ENCODE measurements at regions not wholly inside any gene's neighbourhood (a gene's known extent, or its start where the extent isn't known, plus 50 kb on each side); places are given as distances from the start of the nearest gene placed in this dataset.

DNA sequence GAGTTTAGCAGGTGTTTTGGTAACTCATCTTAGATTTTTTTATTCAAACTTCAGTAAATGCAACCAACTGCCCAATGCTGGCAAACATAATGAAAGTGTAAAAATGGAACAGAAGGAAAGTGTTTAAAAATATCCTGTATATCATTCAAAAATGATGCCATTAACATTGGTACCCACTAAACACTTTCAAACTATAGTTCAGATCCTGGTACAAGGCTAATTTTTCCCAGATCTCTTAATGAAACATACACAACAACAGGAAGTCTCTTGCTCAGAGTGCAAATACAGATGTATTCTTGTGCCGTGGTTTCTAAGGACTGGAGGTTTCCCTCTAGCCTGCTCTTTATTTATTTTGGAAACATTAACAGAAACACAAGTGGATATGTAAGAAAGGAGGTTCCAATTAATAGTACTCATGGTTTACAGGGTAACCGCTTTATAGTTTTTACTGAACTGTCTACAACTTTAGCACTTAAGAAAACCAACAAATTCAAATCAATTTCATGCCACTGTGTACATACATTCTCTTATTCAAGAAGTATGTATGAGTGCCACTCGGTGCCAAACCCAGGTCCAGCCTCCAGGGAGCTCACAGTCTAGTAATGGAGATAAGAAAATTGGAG lies 176.0 kb upstream of the AKR1E2 start:
- ATAC-seq = peak; percentile 85
- TF ChIP-seq, protein P1, sequence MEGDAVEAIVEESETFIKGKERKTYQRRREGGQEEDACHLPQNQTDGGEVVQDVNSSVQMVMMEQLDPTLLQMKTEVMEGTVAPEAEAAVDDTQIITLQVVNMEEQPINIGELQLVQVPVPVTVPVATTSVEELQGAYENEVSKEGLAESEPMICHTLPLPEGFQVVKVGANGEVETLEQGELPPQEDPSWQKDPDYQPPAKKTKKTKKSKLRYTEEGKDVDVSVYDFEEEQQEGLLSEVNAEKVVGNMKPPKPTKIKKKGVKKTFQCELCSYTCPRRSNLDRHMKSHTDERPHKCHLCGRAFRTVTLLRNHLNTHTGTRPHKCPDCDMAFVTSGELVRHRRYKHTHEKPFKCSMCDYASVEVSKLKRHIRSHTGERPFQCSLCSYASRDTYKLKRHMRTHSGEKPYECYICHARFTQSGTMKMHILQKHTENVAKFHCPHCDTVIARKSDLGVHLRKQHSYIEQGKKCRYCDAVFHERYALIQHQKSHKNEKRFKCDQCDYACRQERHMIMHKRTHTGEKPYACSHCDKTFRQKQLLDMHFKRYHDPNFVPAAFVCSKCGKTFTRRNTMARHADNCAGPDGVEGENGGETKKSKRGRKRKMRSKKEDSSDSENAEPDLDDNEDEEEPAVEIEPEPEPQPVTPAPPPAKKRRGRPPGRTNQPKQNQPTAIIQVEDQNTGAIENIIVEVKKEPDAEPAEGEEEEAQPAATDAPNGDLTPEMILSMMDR (IDR thresholded peaks at IDR 0.05) = no peak
- intact Hi-C loops (cut with DNase I) = loop anchor here in 1 of 2 donors (10.0 kb wide), 1 partner anchor 135 kb away; no protein-coding TSS in a partner anchor

DNA sequence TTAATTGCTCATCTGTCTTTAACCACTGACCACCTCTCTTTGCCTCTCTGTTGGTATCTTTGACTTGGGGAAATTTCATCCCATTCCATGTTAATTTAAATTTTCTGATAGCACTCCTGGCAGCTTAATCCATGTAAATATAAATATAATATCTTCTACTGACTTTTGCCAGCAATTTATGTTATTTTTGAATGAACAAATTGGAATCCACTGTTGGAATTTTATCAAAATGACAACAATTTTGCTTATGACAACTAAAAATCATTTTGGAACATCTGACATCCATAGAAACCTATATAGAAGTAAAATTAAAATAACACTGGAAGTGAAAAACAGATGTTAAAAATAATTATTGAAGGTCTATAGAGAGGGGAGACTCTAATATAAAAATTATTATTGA lies 176.5 kb upstream of the AKR1E2 start:
- DNase-seq = no peak
- no peak for ATAC-seq
- intact Hi-C loops (cut with DNase I) = loop anchor here in 1 of 2 donors (10.0 kb wide), 1 partner anchor 135 kb away; no protein-coding TSS in a partner anchor
- TF ChIP-seq, protein P1 (IDR thresholded peaks at IDR 0.05) = no peak
- no peak overlapping the region for H3K27ac ChIP-seq
- H3K36me3 ChIP-seq = no peaks in the 10 kb centered on the region
- H3K4me1 ChIP-seq = no peaks in the 10 kb centered on the region
- H3K9me3 ChIP-seq = no peaks in the 10 kb centered on the region
- no peak overlapping the region for H3K4me3 ChIP-seq
- H3K27me3 ChIP-seq = no peaks in the 10 kb centered on the region

More for the DNA sequence above, 176.0 kb upstream of the AKR1E2 start:
- no peak overlapping the region for H3K27ac ChIP-seq
- H3K36me3 ChIP-seq = no peaks in the 10 kb centered on the region
- no peaks in the 10 kb centered on the region for H3K4me1 ChIP-seq
- H3K27me3 ChIP-seq = no peaks in the 10 kb centered on the region
- H3K4me3 ChIP-seq = no peak overlapping the region
- no peaks in the 10 kb centered on the region for H3K9me3 ChIP-seq
- DNase-seq = peak in 1 of 4 donors; percentile 25

DNA sequence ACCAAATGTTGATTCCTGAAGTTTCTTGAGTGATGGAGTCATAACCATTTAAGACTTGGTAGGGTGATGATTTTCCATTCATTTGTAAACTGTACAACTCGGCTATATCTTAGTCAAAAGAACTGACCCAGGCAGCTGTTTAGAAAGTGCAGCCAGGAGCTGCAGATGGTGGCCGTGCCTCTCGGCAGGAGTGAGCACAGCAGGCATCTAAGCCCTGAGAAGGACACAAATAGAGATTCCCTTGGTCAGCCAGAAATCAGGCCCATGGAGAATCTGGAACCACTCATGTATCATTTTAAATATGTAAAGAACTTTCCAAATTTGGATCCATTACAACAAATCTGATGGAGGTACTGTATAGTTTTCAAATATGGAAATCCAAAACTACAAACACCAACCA lies 177.0 kb upstream of the AKR1E2 start:
- H3K4me1 ChIP-seq = peaks cover 0 to 1% of the 10 kb centered on the region in 2 donors
- no peaks in the 10 kb centered on the region for H3K9me3 ChIP-seq
- ATAC-seq (no peak), DNase-seq (no peak)
- no peaks in the 10 kb centered on the region for H3K27me3 ChIP-seq
- intact Hi-C loops (cut with DNase I) = loop anchor here in 1 of 2 donors (10.0 kb wide), 1 partner anchor 134 kb away; no protein-coding TSS in a partner anchor
- H3K36me3 ChIP-seq = no peaks in the 10 kb centered on the region
- TF ChIP-seq, protein P1 (IDR thresholded peaks at IDR 0.05) = no peak
- H3K4me3 ChIP-seq = no peak overlapping the region
- H3K27ac ChIP-seq = no peak overlapping the region

DNA sequence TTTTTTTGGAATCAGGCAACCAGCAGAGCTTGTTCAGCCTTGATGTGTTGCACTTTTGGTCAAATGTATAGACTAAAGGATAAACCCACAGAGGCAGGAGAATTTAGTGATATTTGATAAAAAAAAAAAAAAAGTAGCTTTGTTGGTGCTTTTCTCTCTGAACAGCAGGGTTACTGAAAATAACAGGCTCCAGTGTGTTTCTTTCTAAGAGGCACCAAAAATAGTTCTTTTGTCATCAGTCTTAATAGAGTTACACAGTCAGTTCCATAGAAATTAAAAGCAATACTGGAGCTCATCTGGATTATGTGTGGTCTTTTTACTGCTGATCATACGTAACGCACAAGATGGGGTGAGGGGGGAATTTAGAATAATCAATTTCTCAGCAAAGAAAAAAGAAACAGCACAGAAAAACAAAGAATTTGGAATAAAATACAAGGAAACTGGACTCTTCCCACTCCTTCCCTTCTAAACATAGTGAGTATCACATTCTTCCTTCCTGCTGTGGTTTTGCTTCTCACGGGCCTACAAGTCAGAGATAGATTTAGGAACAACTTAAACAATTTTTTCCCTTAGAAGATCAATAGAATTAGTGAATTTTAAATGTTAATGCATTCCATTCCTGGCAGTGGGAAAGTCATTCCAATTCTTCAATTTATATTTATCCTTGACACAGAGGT lies 178.8 kb upstream of the AKR1E2 start:
- ATAC-seq (no peak), DNase-seq (no peak)
- intact Hi-C loops (cut with DNase I) = loop anchor here in 1 of 2 donors (10.0 kb wide), 1 partner anchor 132 kb away; no protein-coding TSS in a partner anchor
- Histone ChIP-seq H3K9me3 (no peaks in the 10 kb centered on the region), H3K4me3 (no peak overlapping the region), H3K27me3 (no peaks in the 10 kb centered on the region), H3K36me3 (no peaks in the 10 kb centered on the region), H3K4me1 (peaks cover 0 to 7% of the 10 kb centered on the region in 2 donors), H3K27ac (no peak overlapping the region)
- TF ChIP-seq, protein P1 (IDR thresholded peaks at IDR 0.05) = no peak

DNA sequence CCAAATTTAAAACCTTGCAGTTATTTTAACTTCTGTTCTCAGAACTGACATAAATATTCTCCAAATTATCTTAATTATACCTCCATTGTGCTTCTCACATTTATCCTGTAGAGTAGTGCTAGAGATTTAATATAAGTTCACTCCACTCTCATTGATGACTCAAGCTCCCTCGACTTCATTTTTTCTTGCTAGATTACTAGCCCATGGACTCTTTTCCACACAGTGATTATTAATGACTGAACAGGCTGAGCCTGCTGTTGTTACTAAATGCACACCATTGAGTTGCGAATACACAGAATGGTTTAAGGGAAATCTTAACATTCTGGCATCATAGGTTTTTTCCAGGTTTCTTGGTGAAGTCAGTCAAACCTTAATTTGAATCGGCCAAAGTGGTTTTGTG lies 179.5 kb upstream of the AKR1E2 start:
- Histone ChIP-seq H3K36me3 (no peaks in the 10 kb centered on the region), H3K9me3 (no peaks in the 10 kb centered on the region), H3K4me1 (peaks cover 0 to 7% of the 10 kb centered on the region in 2 donors), H3K27me3 (no peaks in the 10 kb centered on the region), H3K4me3 (no peak overlapping the region), H3K27ac (no peak overlapping the region)
- intact Hi-C loops (cut with DNase I) = loop anchor here in 1 of 2 donors (10.0 kb wide), 1 partner anchor 132 kb away; no protein-coding TSS in a partner anchor
- ATAC-seq (no peak), DNase-seq (no peak)
- TF ChIP-seq, protein P1 (IDR thresholded peaks at IDR 0.05) = no peak

Data from left lung (tissue), 4 donors.